Spinal cord (tissue), 9 donors: ENCODE measurements at regions not wholly inside any gene's neighbourhood (a gene's known extent, or its start where the extent isn't known, plus 50 kb on each side); places are given as distances from the start of the nearest gene placed in this dataset.

Experiments used
- DNase-seq, 6 donors: peaks; one replicate each; pipeline versions ENCODE4 v3.0.0 to v3.0.0-alpha.2; 2013 to 2015; ENCODE audit warnings: low spot score in 6 of 6, low read depth in 4 of 6
- H3K27ac ChIP-seq: one replicate; pipeline ENCODE4 v1.5.1; 2013; ENCODE audit warnings: low read depth, low read length, control low read depth
- H3K27me3 ChIP-seq: one replicate; pipeline ENCODE4 v1.6.1; 2013; ENCODE audit warnings: low read length; ENCODE audit not compliant: control insufficient read depth, insufficient read depth
- H3K36me3 ChIP-seq: one replicate; pipeline ENCODE4 v1.6.1; 2013; ENCODE audit warnings: low read length; ENCODE audit not compliant: control insufficient read depth, insufficient read depth
- H3K4me1 ChIP-seq: one replicate; pipeline ENCODE4 v1.6.1; 2013; ENCODE audit warnings: low read length; ENCODE audit not compliant: control insufficient read depth, insufficient read depth
- H3K4me3 ChIP-seq: one replicate; pipeline ENCODE4 v1.5.1; 2013; ENCODE audit warnings: low read depth, low read length, control low read depth
- H3K9me3 ChIP-seq: one replicate; pipeline ENCODE4 v1.6.1; 2013; ENCODE audit warnings: low read length; ENCODE audit not compliant: control insufficient read depth, insufficient read depth
- WGBS: methylation state at CpG from one replicate; pipeline ENCODE4 v1.1.5; 2013; ENCODE audit warnings: missing lambda C conversion rate; ENCODE audit not compliant: insufficient coverage; 5-methylcytosine and 5-hydroxymethylcytosine counted together
- donor health status: healthy.

DNA sequence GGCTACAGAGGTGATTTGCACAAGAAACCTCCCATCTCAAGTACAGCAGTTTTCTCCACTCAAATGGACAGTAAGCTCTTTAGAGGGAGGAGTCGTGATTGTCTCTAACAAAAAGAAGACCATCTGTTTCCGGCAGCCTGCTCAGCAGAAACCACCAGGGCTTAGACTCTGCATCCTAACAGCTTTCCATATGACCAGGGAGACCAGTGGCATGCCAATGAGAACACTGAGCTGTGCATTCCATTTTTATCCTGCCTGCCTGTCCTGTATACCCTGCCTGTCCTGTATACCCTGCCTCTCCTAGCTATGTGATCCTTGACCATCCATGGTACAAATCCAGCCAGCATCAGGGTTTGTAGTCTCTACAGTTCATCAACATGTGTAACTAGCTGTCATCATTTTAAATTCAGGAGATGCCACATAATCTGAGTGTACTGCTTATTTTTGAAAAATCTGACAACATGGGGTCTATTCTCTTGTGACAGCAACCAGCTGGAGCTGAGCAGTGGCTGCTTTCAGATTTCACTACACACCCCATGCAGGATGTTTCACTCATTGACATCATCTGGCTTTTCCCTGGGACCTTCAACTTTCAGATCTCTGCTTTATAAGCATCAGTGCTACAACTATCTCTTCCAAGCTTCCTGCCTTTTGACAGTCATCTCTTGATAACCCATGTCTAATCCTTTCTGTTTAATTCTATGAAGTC lies 50.5 kb upstream of the POU2AF2 start:
- Histone ChIP-seq H3K4me3 (no peak overlapping the region), H3K4me1 (no peaks in the 10 kb centered on the region), H3K9me3 (peaks cover 6% of the 10 kb centered on the region), H3K27ac (no peak overlapping the region), H3K27me3 (no peaks in the 10 kb centered on the region), H3K36me3 (no peaks in the 10 kb centered on the region)
- no peak for DNase-seq
- WGBS: 73% methylated on average over 2 of the region's 2 CpGs

- no peak for DNase-seq
- Histone ChIP-seq H3K27ac (no peak overlapping the region), H3K9me3 (peaks cover 6% of the 10 kb centered on the region), H3K4me3 (no peak overlapping the region), H3K27me3 (no peaks in the 10 kb centered on the region), H3K4me1 (no peaks in the 10 kb centered on the region), H3K36me3 (no peaks in the 10 kb centered on the region)
- WGBS: 67% methylated on average over 1 of the region's 1 CpG
These were observed 51.5 kb upstream of the POU2AF2 start for GRCh38 chr11:111193924-111194490.

DNA sequence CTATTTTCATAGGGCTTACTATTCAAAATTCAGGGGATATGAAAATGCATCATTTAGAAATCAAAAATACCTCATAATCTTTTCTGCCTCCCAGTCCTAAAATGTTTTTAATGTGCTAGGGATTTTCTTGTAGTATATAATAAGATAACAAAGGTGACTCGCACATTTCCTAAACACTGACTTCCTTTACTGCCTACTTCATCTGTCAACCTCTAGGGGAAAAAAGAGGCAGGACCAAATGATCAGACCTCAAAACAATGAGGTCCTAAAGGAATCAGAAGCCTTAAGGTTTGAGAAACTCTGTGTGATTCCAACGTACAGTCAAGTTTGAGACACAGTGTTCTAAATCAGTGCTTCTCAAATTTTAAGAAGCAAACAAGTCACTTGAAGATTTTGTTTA lies 56.1 kb upstream of the POU2AF2 start:
- H3K4me1 ChIP-seq: no peaks in the 10 kb centered on the region
- H3K4me3 ChIP-seq: no peak overlapping the region
- H3K27me3 ChIP-seq: no peaks in the 10 kb centered on the region
- no peak overlapping the region for H3K27ac ChIP-seq
- peaks cover 6% of the 10 kb centered on the region for H3K9me3 ChIP-seq
- no peak for DNase-seq
- H3K36me3 ChIP-seq: no peaks in the 10 kb centered on the region
- WGBS: 100% methylated on average over 1 of the region's 2 CpGs

GRCh38 chr11:111186308-111186915 lies 59.1 kb upstream of the POU2AF2 start:
- Histone ChIP-seq H3K4me1 (no peaks in the 10 kb centered on the region), H3K9me3 (no peaks in the 10 kb centered on the region), H3K27me3 (no peaks in the 10 kb centered on the region), H3K27ac (no peak overlapping the region), H3K36me3 (no peaks in the 10 kb centered on the region), H3K4me3 (no peak overlapping the region)
- DNase-seq: no peak
- WGBS: no CpG with 5 or more reads among the region's 3 CpGs

- Histone ChIP-seq H3K9me3 (no peaks in the 10 kb centered on the region), H3K27me3 (no peaks in the 10 kb centered on the region), H3K36me3 (no peaks in the 10 kb centered on the region), H3K4me1 (no peaks in the 10 kb centered on the region), H3K27ac (no peak overlapping the region), H3K4me3 (no peak overlapping the region)
- WGBS: no CpG with 5 or more reads among the region's 2 CpGs
- peak in 1 of 6 donors; percentile 15 for DNase-seq
These were observed 60.3 kb upstream of the POU2AF2 start for GRCh38 chr11:111185266-111185665.

- Histone ChIP-seq H3K27me3 (no peaks in the 10 kb centered on the region), H3K27ac (no peak overlapping the region), H3K36me3 (no peaks in the 10 kb centered on the region), H3K4me3 (no peak overlapping the region), H3K4me1 (no peaks in the 10 kb centered on the region), H3K9me3 (no peaks in the 10 kb centered on the region)
- DNase-seq: no peak
These were observed 61.8 kb upstream of the POU2AF2 start for GRCh38 chr11:111183706-111184105.

DNA sequence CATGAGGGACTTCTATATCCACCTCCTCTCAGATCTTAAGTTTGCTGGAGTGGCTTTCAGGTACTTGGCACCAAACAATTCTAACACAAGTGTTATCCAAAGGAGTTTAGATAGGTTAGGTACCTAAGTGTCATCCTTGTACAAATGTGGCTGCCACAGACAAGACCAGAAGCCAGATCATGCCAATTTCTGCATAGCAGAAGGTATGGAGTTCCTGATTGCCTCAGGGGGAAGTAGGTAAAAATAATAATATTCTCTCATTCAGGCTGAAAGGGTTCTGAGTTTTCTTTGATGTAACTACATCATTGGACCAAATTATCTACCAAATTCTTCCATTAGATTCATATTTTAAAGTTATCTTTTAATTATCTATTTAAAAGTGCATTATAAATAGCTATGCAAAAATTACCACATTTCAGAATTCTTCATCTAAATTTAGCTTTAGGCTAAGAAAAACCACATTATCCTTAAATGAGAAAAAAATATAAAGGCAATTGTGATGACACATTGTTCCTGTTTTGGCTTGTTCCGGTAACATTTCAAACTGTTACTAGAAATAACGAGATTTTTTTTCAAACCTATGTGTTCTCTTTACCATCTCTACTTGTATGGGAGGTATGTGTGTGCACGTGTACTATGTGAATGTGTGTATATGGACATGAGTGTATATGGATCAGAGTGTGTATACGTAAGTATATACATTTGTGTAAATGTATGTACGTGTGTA lies 66.2 kb upstream of the POU2AF2 start:
- Histone ChIP-seq H3K4me1 (no peaks in the 10 kb centered on the region), H3K36me3 (no peaks in the 10 kb centered on the region), H3K27ac (no peak overlapping the region), H3K27me3 (no peaks in the 10 kb centered on the region), H3K4me3 (no peak overlapping the region), H3K9me3 (no peaks in the 10 kb centered on the region)
- DNase-seq: no peak
- 50% methylated on average over 2 of the region's 5 CpGs for WGBS

DNA sequence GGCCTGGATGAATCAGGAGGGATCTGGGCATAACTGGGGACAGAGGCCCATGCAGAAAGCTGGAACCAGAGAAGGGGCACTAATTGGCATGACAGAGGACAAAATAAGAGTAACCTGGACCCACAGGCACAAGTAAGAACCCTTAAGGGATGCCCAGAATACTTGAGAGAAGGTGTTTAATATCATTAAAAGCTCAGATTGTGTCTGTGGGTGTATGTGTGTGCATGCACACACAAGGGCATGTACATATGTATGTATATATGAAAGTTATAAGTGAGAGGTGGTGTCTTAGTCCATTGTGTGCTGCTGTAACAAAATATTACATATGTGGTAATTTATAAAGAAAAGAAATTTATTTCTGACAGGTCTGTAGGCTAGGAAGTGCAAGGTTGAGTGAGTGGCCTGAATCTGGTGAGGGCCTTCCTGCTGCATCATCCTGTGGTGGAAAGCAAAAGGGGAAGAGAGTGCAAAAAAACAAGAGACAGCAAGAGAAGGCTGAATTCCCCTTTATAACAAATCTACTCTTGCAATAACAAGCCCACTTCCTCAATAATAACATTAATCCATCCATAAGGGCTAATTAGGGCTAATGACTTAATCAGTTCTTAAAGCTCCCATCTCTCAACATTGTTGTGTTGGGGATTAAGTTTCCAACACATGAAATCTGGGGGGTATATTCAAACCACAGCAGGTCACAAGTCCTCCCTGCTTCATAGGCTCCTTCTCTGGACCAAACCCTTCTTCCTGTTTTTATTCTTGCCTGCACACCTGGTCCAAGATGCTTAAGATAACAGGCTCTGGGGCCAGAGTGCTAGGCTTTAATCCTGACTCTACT lies 68.3 kb upstream of the POU2AF2 start:
- no peaks in the 10 kb centered on the region for H3K27me3 ChIP-seq
- H3K4me3 ChIP-seq: no peak overlapping the region
- no peaks in the 10 kb centered on the region for H3K36me3 ChIP-seq
- peak in 1 of 6 donors; percentile 62 for DNase-seq
- no peak overlapping the region for H3K27ac ChIP-seq
- no peaks in the 10 kb centered on the region for H3K4me1 ChIP-seq
- H3K9me3 ChIP-seq: no peaks in the 10 kb centered on the region

GRCh38 chr11:111176603-111177002 lies 68.9 kb upstream of the POU2AF2 start:
- no peaks in the 10 kb centered on the region for H3K9me3 ChIP-seq
- no peaks in the 10 kb centered on the region for H3K36me3 ChIP-seq
- H3K4me3 ChIP-seq: no peak overlapping the region
- H3K4me1 ChIP-seq: no peaks in the 10 kb centered on the region
- WGBS: 72% methylated on average over 3 of the region's 4 CpGs
- no peak for DNase-seq
- no peak overlapping the region for H3K27ac ChIP-seq
- no peaks in the 10 kb centered on the region for H3K27me3 ChIP-seq
